HG02981 (cell line): ENCODE measurements at regions not wholly inside any gene's neighbourhood (a gene's known extent, or its start where the extent isn't known, plus 50 kb on each side); places are given as distances from the start of the nearest gene placed in this dataset.

ENCODE experiments used
- ATAC-seq: cut with Tn5 transposase; IDR thresholded peaks from one replicate; pipeline ENCODE4 v1.9.1; 2021; ENCODE audit warnings: mild to moderate bottlenecking, moderate library complexity; ENCODE audit not compliant: unreplicated experiment

DNA sequence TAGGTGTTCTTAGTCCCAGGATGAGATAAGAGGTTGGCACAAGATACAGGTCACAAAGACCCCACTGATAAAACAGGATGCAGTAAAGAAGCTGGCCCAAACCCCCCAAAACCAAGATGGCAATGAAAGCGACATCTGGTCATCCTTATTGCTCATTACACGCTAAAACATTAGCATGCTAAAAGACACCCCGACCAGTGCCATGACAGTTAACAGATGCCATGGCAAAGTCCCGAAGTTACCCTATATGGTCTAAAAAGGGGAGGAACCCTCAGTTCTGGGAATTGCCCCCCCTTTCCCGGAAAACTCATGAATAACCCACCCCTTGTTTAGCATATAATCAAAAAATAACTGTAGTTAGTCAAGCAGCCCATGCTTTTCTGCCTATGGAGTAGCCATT lies 251.1 kb downstream of the SLC4A3 start:
- no peak for ATAC-seq

GRCh38 chr2:219881851-219882250 lies 254.4 kb downstream of the SLC4A3 start:
- ATAC-seq: no peak

DNA sequence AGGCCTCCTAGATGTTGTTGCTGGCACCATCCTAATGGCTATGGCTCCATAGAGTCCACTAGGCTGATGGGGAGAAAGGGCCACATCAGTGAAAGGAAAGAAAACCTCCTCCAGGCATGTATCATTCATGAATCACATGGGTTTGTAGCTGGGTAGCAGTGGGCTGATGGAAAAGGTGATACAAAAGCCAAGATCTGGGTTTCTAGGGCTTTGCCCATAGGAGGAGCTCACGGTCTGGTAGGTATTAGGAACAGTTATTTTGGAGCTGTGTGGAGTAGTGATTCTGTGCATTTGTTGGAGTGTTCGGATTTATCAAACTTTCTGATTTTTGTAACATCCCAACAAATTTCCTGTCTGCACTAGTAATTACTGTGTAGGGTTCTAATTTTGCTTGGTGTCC lies 259.2 kb downstream of the SLC4A3 start:
- ATAC-seq: no peak

GRCh38 chr2:219887870-219888269 lies 260.4 kb downstream of the SLC4A3 start:
- no peak for ATAC-seq

DNA sequence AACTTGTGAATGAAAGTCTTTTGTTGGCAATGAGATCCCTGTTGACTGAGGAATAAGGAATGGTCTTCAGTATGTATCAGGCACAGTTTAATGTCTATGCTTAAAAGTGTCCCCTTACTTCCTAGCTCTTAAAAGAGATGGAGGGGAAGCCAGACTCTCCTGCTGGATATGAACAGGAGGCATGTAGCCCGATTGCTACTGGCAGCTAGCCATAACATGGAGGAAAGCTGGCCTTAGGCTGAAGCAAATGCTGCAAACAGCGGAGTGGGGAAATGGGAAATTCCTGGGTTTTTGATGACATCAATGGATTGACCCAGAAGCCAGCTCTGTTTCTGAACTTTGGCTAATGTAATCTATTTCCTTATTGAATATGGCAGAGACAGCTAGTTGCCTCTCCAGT lies 266.1 kb downstream of the SLC4A3 start:
- ATAC-seq: no peak

DNA sequence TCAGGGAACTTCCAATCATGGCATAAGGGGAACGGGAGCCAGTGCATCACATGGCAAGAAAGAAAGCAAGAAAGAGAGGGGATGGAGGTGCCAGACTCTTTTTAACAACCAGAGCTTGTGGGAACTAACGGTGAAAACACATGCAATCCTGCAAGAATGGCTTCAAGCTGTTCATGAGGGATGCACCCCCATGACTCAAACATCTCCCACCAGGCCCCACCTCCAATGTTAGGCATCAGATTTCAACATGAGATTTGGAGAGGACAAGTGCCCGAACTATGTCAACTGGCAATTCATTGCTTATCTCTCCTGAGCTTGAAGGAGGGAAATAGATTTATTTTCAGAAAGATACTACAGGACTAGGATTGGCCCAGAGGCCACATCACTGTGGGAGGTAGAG lies 270.0 kb downstream of the SLC4A3 start:
- ATAC-seq: no peak

DNA sequence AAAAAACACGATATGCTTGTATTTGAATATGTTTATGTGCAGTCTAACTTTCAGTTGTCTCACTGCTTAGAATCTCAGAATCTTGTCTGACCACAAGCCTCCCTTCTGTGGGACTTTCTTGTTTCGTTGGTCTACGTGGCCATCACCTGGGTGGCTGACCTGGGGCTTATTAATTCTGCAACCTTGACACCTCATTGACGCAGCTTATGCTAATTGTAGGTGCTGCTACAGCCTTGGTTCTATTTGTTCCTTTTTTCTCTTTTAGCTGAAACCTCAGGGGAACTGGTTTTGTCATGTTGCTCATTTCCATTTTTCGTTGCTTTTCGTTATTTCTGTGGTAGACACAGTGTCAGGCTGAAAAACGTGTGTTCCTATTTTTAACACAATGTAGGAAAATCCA lies 273.7 kb downstream of the SLC4A3 start:
- peak; percentile 62 for ATAC-seq

DNA sequence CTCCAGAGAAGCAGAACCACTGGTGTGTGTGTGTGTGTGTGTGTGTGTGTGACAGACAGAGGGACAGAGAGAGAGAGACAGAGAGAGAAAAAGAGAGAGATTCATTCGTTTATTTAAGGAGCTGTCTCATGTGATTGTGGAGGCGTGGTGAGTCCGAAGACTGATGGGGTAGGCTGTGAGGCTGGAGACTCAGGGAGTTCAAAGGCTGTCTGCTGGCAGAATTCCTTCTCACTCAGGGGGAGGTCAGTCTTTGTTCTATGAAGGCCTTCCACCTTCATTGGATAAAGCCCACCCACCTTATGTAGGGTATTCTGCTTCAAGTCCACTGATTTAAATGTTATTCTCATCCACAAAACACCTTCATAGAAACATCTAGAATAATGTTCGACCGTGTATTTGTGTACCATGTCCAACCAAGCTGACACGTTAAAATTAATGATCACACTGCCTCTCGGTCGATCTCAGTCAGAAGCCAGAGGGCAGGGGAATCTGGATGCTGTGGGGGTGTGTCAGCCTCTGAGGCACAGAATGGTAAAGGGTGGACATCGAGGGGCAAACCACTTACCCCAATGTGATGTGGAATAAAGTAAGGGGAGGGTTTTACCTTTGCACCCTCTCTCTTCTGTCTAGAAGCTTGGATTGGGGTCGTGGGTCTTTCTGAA lies 275.6 kb downstream of the SLC4A3 start:
- ATAC-seq: no peak

DNA sequence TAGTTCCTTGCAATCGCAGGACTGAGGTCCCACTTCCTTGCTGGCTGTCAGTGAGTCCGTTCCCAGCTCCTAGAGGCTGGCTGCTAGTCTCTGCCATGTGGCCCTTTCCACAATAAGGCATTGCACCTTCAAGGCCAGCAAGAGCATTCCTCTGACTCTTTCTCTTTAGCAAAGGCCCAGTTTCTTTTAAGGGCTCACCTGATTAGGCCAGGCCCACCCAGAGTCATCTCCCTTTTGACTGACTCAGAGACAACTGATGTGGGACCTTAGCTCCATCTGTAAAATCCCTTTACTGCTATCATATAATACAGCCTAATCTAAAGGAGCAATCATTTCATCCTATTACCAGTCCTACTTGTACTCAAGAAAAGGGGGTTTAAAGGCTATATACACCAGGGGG lies 278.2 kb downstream of the SLC4A3 start:
- ATAC-seq: no peak

GRCh38 chr2:219906114-219907010 lies 278.9 kb downstream of the SLC4A3 start:
- no peak for ATAC-seq

GRCh38 chr2:219907011-219907365 lies 279.6 kb downstream of the SLC4A3 start:
- ATAC-seq: no peak

- ATAC-seq: no peak
These were observed 281.1 kb downstream of the SLC4A3 start for GRCh38 chr2:219908538-219908937.

DNA sequence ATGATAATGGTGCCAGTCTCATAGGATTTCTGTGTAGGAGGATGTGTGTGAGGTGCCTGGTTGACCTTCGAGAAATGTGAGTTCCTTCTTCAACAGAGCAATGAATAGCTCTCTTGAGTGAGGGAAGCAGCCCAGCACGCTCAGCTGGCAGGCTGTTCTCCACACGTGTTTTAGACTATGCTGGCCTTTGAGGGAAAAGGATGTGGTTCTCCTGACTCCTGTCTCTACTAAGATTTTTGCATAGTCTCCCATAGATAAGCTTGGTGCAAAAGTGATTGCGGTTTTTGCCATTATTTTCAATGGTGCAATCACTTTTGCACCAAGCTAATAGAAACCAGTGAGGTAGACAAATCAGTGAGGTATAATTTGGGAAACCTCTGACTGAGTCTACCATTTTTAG lies 284.1 kb downstream of the SLC4A3 start:
- ATAC-seq: no peak

DNA sequence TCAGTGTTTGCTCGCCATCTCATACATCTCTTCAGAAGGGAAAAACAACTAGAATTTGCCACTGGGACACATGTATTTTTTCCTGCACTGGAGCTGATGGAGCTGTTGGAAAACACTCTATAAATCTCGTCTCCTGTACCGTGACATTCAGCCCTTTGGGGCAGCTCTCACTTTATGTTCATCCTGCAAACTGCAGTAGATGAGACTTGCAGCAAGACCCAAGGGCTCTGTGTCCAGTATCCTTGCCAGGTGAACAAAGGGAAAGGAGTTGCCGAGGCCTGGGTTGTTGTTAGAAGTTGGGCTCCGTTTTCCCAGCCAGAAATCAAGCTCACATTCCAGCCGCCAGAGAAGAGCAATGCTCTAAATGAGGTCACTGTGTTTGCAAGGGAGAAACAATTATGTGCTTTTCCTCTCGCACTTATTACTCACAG lies 285.1 kb downstream of the SLC4A3 start:
- ATAC-seq: no peak

GRCh38 chr2:219914577-219914976 lies 287.1 kb downstream of the SLC4A3 start:
- no peak for ATAC-seq

GRCh38 chr2:219916281-219916680 lies 288.9 kb downstream of the SLC4A3 start:
- ATAC-seq: no peak

- no peak for ATAC-seq
These were observed 289.5 kb downstream of the SLC4A3 start for GRCh38 chr2:219916726-219917440.

DNA sequence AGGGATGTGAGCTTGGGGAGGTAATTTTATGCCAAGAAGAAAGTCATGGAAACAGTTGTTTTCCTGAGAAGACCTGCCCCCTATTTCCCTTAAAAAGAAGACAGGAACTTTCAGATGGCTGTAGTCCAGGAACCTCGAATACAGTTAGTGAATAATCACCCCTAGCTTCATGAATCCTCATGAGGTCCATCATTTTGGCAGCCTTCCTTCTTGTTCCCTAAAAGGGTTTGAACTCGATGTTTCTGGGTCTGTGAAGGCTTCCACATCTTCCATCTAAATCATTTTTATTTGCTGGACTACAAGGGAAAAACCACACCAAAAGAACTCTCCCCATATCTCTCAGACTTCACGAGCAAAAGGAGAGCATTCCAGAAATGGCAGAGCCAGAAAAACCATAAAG lies 290.8 kb downstream of the SLC4A3 start:
- ATAC-seq: no peak

DNA sequence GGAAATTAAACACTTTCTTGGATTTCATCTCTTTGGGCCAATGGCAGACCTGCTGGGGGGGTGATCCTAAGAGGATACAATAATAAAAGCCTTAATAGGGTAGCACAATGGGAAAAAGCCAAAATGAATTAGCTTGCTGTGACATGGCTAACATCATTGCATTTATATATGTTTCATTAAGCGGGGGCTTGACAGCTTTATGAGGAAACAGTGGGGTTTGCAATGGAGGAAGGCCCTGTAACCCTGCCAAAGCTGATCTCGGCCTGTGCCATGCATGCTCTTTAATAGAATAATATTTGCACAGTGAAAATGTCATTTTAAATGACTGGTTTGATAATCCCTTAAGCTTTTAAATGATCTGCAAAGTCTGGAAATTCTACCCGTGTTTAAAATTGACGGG lies 291.5 kb downstream of the SLC4A3 start:
- ATAC-seq: no peak

GRCh38 chr2:219919506-219919905 lies 292.1 kb downstream of the SLC4A3 start:
- no peak for ATAC-seq

DNA sequence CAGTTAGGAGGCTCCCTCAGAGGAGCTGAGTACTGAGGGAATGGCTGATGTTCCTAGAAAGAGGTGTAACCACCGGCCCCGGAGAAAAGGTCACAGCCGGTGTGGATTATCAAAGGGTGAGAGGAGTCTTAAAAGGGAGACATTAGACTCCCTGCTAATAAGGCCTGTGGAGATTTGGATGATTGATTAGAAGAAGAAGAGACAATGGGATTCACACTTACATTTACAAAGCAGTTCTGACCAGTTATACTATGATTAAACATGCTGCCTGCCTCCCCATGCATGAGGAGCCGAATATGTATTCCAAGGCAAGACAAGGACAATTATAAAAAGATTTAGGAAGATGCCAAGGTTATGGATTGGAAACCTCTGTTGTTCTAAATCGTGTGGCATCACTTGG lies 302.4 kb downstream of the SLC4A3 start:
- no peak for ATAC-seq

DNA sequence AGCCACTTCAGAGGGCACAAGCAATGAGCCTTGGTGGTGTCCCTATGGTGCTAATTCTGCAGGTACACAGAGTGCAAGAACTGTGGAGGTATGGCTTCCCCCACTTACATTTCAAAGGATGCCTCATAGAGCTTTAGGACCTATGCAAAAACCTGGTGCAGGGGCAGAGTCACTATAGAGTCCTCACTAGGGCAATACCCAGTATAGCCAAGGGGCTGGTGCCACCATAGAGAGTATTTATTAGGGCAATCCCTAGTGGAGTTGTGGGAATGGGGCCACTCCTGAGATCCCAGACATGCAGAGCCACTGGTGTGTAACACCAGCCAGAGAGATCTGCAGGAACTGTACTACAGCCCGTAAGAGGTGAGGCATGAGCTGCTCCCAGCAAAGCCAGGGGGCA lies 312.2 kb downstream of the SLC4A3 start:
- no peak for ATAC-seq
